ENCODE measurements at regions not wholly inside any gene's neighbourhood (a gene's known extent, or its start where the extent isn't known, plus 50 kb on each side); places are given as distances from the start of the nearest gene placed in this dataset.

DNA sequence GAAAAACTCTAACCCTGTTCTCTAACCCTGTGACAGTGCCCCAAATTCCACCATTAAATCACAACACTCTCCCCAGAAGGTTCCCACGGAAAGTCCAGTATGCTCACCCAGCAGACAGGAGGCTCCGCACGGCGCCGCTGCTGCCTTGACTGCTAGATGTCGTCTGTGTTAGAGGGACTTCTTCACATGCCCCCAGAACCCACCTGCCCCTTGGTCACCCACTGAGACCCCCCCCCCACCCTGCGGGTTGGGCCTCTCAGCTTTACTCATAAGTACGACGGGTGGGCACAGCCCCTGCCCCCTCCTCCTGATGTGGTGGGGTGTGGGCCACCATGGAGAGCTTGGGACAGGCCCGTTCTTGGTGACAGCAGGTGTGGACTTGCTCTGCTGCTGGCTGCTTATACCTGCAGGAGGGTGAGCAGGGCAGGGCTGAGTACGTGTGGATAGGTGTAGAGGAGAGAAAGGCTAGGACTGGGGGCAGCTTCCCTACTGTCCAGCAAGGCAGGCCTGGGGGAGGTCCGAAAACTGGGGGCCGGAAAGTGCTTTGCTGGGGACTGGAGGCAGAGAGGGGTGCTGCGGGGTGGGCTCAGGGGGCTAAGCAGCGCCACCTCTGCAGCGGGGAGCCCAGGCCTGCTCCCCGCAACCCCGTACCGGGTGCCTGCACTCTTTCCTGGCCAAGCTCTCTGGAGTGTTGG, 57.5 kb upstream of the OLFM1 start:
- H3K9me3 ChIP-seq = no peaks in the 10 kb centered on the region
- no peak overlapping the region for H3K27ac ChIP-seq
- H3K27me3 ChIP-seq = no peaks in the 10 kb centered on the region
- DNase-seq (no peak), ATAC-seq (peak in 1 of 4 donors; percentile 8)
- no peak overlapping the region for H3K4me3 ChIP-seq
- intact Hi-C loops (cut with DNase I) = no loop called here
- WGBS (ENCODE audit: insufficient coverage, low coverage, low lambda C conversion rate, missing lambda C conversion rate) = 45% methylated on average over 5 of the region's 19 CpGs
- no peaks in the 10 kb centered on the region for H3K36me3 ChIP-seq
- TF ChIP-seq, protein P1, sequence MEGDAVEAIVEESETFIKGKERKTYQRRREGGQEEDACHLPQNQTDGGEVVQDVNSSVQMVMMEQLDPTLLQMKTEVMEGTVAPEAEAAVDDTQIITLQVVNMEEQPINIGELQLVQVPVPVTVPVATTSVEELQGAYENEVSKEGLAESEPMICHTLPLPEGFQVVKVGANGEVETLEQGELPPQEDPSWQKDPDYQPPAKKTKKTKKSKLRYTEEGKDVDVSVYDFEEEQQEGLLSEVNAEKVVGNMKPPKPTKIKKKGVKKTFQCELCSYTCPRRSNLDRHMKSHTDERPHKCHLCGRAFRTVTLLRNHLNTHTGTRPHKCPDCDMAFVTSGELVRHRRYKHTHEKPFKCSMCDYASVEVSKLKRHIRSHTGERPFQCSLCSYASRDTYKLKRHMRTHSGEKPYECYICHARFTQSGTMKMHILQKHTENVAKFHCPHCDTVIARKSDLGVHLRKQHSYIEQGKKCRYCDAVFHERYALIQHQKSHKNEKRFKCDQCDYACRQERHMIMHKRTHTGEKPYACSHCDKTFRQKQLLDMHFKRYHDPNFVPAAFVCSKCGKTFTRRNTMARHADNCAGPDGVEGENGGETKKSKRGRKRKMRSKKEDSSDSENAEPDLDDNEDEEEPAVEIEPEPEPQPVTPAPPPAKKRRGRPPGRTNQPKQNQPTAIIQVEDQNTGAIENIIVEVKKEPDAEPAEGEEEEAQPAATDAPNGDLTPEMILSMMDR (IDR thresholded peaks at IDR 0.05) = no peak
- TF ChIP-seq POLR2A (IDR thresholded peaks at IDR 0.05) = no peak
- H3K4me1 ChIP-seq = no peaks in the 10 kb centered on the region

DNA sequence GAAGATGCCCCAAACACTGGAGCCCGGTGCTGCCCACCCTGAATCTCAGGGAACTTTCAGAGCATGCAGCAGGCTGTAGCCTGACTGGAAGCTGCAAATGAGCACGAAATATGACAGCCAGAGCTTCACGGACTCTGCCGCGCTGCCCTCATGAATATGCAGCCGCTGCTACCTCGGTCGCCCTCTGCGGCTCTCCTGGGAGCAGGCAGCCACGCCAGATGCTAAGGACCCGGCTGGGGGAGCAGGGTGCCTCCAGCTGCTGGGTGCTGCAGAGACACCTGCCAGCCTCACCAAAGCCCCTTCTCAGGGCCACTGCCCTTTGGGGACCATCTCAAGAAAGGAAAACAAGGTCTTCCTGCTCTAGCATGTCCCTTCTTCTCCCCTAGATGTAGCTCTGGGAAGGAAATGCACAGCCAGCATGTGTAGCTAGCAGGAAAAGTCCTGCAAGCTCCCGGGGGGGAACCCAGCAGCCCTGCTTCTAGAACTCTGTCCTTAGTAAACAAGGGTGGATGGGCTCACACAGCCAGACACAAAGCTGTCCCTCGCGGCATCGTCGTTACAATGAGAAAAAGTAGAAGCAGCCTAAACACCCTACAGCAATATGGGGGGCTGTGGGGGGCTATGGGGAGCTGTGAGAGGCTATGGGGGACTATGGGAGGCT, 56.8 kb upstream of the OLFM1 start:
- H3K4me3 ChIP-seq = no peak overlapping the region
- no peaks in the 10 kb centered on the region for H3K4me1 ChIP-seq
- H3K36me3 ChIP-seq = no peaks in the 10 kb centered on the region
- WGBS (ENCODE audit: insufficient coverage, low coverage, low lambda C conversion rate, missing lambda C conversion rate) = 66% methylated on average over 6 of the region's 16 CpGs
- no peak overlapping the region for H3K27ac ChIP-seq
- ATAC-seq = peak in 1 of 4 donors; percentile 14
- intact Hi-C loops (cut with DNase I) = no loop called here
- no peaks in the 10 kb centered on the region for H3K9me3 ChIP-seq
- no peak for TF ChIP-seq POLR2A (IDR thresholded peaks at IDR 0.05)
- TF ChIP-seq, protein P1 (IDR thresholded peaks at IDR 0.05) = no peak
- no peaks in the 10 kb centered on the region for H3K27me3 ChIP-seq
- DNase-seq = no peak

DNA sequence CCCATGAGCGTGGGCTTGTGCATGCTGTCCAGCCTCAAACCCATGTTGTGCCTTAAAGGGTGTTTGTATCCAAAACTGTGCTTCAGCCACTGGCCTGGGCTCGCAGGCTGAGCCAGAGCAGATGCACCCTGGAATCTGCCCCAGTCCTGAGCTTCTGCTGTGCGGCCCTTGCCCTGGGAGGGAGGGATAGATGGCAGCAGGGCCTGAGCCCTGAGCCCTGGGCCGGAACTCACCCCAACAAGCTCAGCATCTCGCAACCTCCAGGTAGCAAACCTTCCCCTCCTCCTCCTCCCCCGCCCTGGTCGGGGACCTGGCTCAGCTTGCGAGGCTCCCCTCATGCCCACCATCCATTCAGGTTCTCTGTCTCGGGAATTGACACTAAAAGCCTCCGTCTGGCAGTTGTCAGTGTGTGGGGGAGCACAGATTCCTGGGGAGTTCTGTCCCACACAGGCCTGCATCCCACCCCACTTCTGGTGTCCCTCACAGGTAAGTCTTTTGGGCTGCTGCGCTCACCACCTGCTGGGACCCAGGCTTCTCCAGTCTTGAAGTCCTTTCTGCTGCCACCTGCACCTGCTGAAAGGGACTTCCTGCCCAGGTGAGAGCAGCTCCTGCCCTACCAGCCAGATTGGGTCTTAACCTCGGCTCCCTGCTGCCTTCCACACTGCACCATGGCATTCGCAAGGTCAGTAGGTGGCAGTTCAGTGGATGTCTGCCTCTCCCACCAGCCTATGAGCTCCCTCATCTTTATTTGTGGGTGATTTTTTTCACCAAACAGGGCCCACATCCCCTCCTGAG, 55.2 kb upstream of the OLFM1 start:
- intact Hi-C loops (cut with DNase I) = no loop called here
- DNase-seq = peak in 1 of 3 donors; percentile 38
- TF ChIP-seq, protein P1 (IDR thresholded peaks at IDR 0.05) = no peak
- TF ChIP-seq POLR2A (IDR thresholded peaks at IDR 0.05) = no peak
- ATAC-seq = no peak
- no peaks in the 10 kb centered on the region for H3K4me1 ChIP-seq
- 60% methylated on average over 3 of the region's 13 CpGs for WGBS (ENCODE audit: insufficient coverage, low coverage, low lambda C conversion rate, missing lambda C conversion rate)
- no peak overlapping the region for H3K27ac ChIP-seq
- no peaks in the 10 kb centered on the region for H3K36me3 ChIP-seq
- H3K27me3 ChIP-seq = no peaks in the 10 kb centered on the region
- no peaks in the 10 kb centered on the region for H3K9me3 ChIP-seq
- H3K4me3 ChIP-seq = no peak overlapping the region

DNA sequence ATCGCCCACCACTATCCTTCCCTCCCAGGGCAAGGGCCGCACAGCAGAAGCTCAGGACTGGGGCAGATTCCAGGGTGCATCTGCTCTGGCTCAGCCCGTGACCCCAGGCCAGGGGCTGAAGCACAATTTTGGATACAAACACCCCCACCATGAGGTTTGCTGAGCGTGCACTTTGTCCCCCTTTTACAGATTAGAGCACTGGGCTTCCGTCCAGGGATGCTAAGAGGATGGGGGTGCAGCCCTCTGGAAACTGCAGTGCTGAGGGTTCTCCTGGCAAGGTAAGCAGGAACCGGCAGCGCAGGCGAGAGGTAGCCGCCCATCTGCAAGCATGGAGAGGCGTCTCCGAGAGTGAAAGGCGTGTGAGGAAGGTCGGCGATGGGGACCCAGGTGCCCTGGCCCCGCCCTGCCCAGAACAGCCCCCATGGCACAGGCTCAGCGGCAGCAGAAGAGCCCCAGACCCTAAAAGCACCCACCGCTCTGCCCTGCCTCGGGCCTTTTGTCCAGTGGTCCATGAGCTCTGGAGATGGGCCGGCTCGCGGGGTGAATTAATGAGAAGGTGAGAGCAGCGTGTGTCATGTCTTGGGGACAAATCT, 54.5 kb upstream of the OLFM1 start:
- H3K27me3 ChIP-seq = no peaks in the 10 kb centered on the region

More for the DNA sequence above, 54.5 kb upstream of the OLFM1 start:
- TF ChIP-seq, protein P1 (IDR thresholded peaks at IDR 0.05) = no peak
- no peak for TF ChIP-seq POLR2A (IDR thresholded peaks at IDR 0.05)
- Histone ChIP-seq H3K4me1 (no peaks in the 10 kb centered on the region), H3K4me3 (no peak overlapping the region), H3K27ac (no peak overlapping the region), H3K36me3 (no peaks in the 10 kb centered on the region), H3K9me3 (no peaks in the 10 kb centered on the region)
- intact Hi-C loops (cut with DNase I) = no loop called here
- ATAC-seq (no peak), DNase-seq (peak in 2 of 3 donors; percentile 30 to 36)
- WGBS (ENCODE audit: insufficient coverage, low coverage, low lambda C conversion rate, missing lambda C conversion rate) = 52% methylated on average over 10 of the region's 22 CpGs
